CD14-positive monocyte (primary cell): ENCODE measurements at regions not wholly inside any gene's neighbourhood (a gene's known extent, or its start where the extent isn't known, plus 50 kb on each side); places are given as distances from the start of the nearest gene placed in this dataset.

Experiments
- DNase-seq, 3 donors: peaks; one replicate each; pipeline ENCODE4 v3.0.0-alpha.2; 2011 to 2022
- H2AFZ ChIP-seq: 2 replicates; pipeline ENCODE4 v1.6.0; 2012; ENCODE audit warnings: mild to moderate bottlenecking, low read depth, low read length, inconsistent platforms; ENCODE audit not compliant: insufficient read depth, poor library complexity, severe bottlenecking
- H3K27ac ChIP-seq, 2 donors: 1 replicate in 1 of 2; 2 replicates in 1 of 2; pipeline ENCODE4 v1.5.1; 2012 to 2013; ENCODE audit warnings: low read length in 2 of 2, control low read depth in 1 of 2, inconsistent platforms in 1 of 2, low read depth in 1 of 2, mild to moderate bottlenecking in 1 of 2
- H3K27me3 ChIP-seq, 2 donors: one replicate each; pipeline versions ENCODE4 v1.6.0 to v1.6.1; 2011 to 2013; ENCODE audit warnings: low read length in 2 of 2; ENCODE audit not compliant: control insufficient read depth in 2 of 2, insufficient read depth in 2 of 2
- H3K36me3 ChIP-seq, 2 donors: replicated peaks in 1 of 2; 1 replicate in 1 of 2; 2 replicates in 1 of 2; pipeline versions ENCODE4 v1.5.1 to v1.6.1; 2012 to 2013; ENCODE audit warnings: low read length in 2 of 2, control low read depth in 1 of 2, inconsistent platforms in 1 of 2, mild to moderate bottlenecking in 1 of 2; ENCODE audit not compliant: insufficient read depth in 2 of 2, control insufficient read depth in 1 of 2
- H3K4me1 ChIP-seq, 2 donors: 1 replicate in 1 of 2; 2 replicates in 1 of 2; pipeline versions ENCODE4 v1.5.1 to v1.6.1; 2012 to 2013; ENCODE audit warnings: low read length in 2 of 2, control low read depth in 1 of 2, inconsistent platforms in 1 of 2, mild to moderate bottlenecking in 1 of 2, moderate library complexity in 1 of 2; ENCODE audit not compliant: insufficient read depth in 2 of 2, control insufficient read depth in 1 of 2
- H3K4me2 ChIP-seq: replicated peaks from 2 replicates; pipeline ENCODE3; 2012; ENCODE audit warnings: low read length, moderate library complexity, mild to moderate bottlenecking; ENCODE audit not compliant: poor library complexity, severe bottlenecking; ENCODE audit errors: extremely low read depth
- H3K4me3 ChIP-seq, 3 experiments: fragments of 200-600 bp in 1 of 3; sonication (generic) in 1 of 3; replicated peaks in 1 of 3; 1 replicate in 2 of 3; 2 replicates in 1 of 3; pipeline ENCODE4 v1.5.1; 2011 to 2013; ENCODE audit warnings: low read length in 3 of 3, mild to moderate bottlenecking in 3 of 3, control low read depth in 2 of 3, low read depth in 2 of 3, inconsistent platforms in 1 of 3, moderate library complexity in 1 of 3
- H3K79me2 ChIP-seq: 2 replicates; pipeline ENCODE4 v1.6.0; 2012; ENCODE audit warnings: mild to moderate bottlenecking, control low read depth, inconsistent platforms, low read length, moderate library complexity; ENCODE audit not compliant: insufficient read depth
- H3K9ac ChIP-seq: 2 replicates; pipeline ENCODE4 v1.6.0; 2017; ENCODE audit warnings: low read length, mild to moderate bottlenecking; ENCODE audit not compliant: insufficient read depth, poor library complexity, severe bottlenecking
- H3K9me3 ChIP-seq, 2 donors: replicated peaks in 1 of 2; 1 replicate in 1 of 2; 2 replicates in 1 of 2; pipeline versions ENCODE4 v1.5.1 to v1.6.1; 2012 to 2013; ENCODE audit warnings: low read length in 2 of 2, control low read depth in 1 of 2; ENCODE audit not compliant: control insufficient read depth in 1 of 2, insufficient read depth in 1 of 2
- H4K20me1 ChIP-seq: 2 replicates; pipeline ENCODE4 v1.6.0; 2012; ENCODE audit warnings: mild to moderate bottlenecking, low read length, control low read depth, moderate library complexity; ENCODE audit not compliant: insufficient read depth
- H3K27ac Mint-ChIP-seq, 7 donors: one replicate each; pipeline ENCODE4 v1.8.0; 2020; ENCODE audit warnings: mild to moderate bottlenecking in 7 of 7, mixed read lengths in 7 of 7, moderate library complexity in 6 of 7, inconsistent platforms in 2 of 7
- H3K27me3 Mint-ChIP-seq, 3 donors: one replicate each; pipeline ENCODE4 v1.8.0; 2021 to 2022; ENCODE audit warnings: low read depth in 3 of 3, mild to moderate bottlenecking in 3 of 3, mixed read lengths in 3 of 3, moderate library complexity in 3 of 3, inconsistent platforms in 1 of 3
- H3K36me3 Mint-ChIP-seq, 2 donors: one replicate each; pipeline ENCODE4 v1.8.0; 2020; ENCODE audit warnings: mixed read lengths in 2 of 2, inconsistent platforms in 1 of 2, mild to moderate bottlenecking in 1 of 2
- H3K4me1 Mint-ChIP-seq: one replicate; pipeline ENCODE4 v1.8.0; 2020; ENCODE audit warnings: mild to moderate bottlenecking, mixed read lengths
- H3K4me3 Mint-ChIP-seq, 2 donors: one replicate each; pipeline ENCODE4 v1.8.0; 2020; ENCODE audit warnings: mild to moderate bottlenecking in 2 of 2, mixed read lengths in 2 of 2, moderate library complexity in 1 of 2
- H3K9me3 Mint-ChIP-seq, 7 donors: one replicate each; pipeline ENCODE4 v1.8.0; 2020 to 2022; ENCODE audit warnings: mixed read lengths in 7 of 7, mild to moderate bottlenecking in 6 of 7, moderate library complexity in 6 of 7, inconsistent platforms in 2 of 7
- CTCF ChIP-seq: fragments of 200-600 bp; IDR thresholded peaks from one replicate; pipeline ENCODE4 v1.8.0; 2022; ENCODE audit warnings: antibody characterized with exemption, mild to moderate bottlenecking
- WGBS: methylation state at CpG from one replicate; pipeline ENCODE4 v1.1.5; 2013; ENCODE audit warnings: missing lambda C conversion rate; ENCODE audit not compliant: insufficient coverage; 5-methylcytosine and 5-hydroxymethylcytosine counted together
- intact Hi-C, 2 donors: fragments of 100-400 bp; cut with micrococcal nuclease; formaldehyde crosslinking; loops; one replicate each; pipeline versions ENCODE4 v1.15.0 to v1.15.1; 2023

GRCh38 chr10:4130685-4131084 is 345.7 kb upstream of the KLF6 start:
- peak; percentile 32 to 83 (median 80) for DNase-seq

DNA sequence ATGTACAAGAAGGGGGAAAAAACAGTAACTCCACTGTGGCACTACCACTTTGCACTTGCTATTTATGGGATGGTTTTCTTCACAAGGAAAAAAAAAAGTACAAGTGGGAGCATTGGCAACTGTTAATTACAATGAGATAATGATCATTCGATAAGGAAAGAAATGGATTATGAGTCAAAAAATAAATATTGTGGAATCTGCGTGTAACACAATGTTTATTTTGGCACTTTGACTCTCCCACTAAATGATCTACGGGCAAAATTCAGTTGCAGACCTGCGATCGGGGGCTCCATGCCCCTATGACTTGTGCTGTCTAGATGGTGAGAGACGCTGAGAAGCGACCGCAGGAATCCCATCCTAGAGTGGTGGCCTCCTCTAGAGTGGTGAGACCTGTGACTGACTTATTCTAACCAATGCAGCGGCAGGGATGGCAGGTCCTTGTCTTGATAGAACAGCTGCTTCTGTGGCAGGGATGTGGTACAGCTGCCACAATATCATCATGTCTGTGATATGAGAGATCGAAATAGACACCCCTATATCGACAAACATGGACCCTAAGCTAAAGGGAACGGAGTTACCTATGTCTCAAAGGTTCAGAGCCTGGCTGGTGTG is 345.0 kb upstream of the KLF6 start:
- intact Hi-C loops, result loop anchor here (5.0 to 10.0 kb wide), 4 partner anchors 65 to 645 kb away; no protein-coding TSS in a partner anchor
- H3K4me2 ChIP-seq, result no peak overlapping the region
- peaks cover under 1 to 12% of the 10 kb centered on the region in 2 donors for H3K9me3 ChIP-seq
- peaks cover 0 to 6% of the 10 kb centered on the region in 2 donors for H3K36me3 Mint-ChIP-seq
- no peaks in the 10 kb centered on the region for H3K27me3 Mint-ChIP-seq
- peak overlapping the region in 1 of 3 experiments; percentile 63 for H3K4me3 ChIP-seq
- no peak overlapping the region for H3K9ac ChIP-seq
- H3K4me3 Mint-ChIP-seq, result no peak overlapping the region
- peaks cover 58 to 60% of the 10 kb centered on the region in 2 donors for H3K4me1 ChIP-seq
- peaks cover 4 to 18% (median 13%) of the 10 kb centered on the region in 7 donors for H3K9me3 Mint-ChIP-seq
- DNase-seq, result no peak
- peaks cover 2% of the 10 kb centered on the region for H3K4me1 Mint-ChIP-seq
- no peak for TF ChIP-seq CTCF
- H3K27ac ChIP-seq, result peak overlapping the region in 1 of 2 donors; percentile 93
- H3K27me3 ChIP-seq, result no peaks in the 10 kb centered on the region
- H4K20me1 ChIP-seq, result no peaks in the 10 kb centered on the region
- H3K27ac Mint-ChIP-seq, result peak overlapping the region in 2 of 7 donors; percentile 75 to 88
- WGBS, result 97% methylated on average over 9 of the region's 12 CpGs
- H3K79me2 ChIP-seq, result no peaks in the 10 kb centered on the region
- no peak overlapping the region for H2AFZ ChIP-seq
- no peaks in the 10 kb centered on the region for H3K36me3 ChIP-seq

More at GRCh38 chr10:4130685-4131084, 345.7 kb upstream of the KLF6 start:
- H3K4me1 Mint-ChIP-seq, result peaks cover 9% of the 10 kb centered on the region
- no peak overlapping the region for H3K4me3 Mint-ChIP-seq
- TF ChIP-seq CTCF, result no peak
- H3K4me1 ChIP-seq, result peaks cover 59 to 62% of the 10 kb centered on the region in 2 donors
- H3K27ac Mint-ChIP-seq, result no peak overlapping the region
- peaks cover 0 to 6% of the 10 kb centered on the region in 2 donors for H3K36me3 Mint-ChIP-seq
- H3K4me2 ChIP-seq, result peak overlapping the region; percentile 72
- peaks cover 2 to 17% (median 11%) of the 10 kb centered on the region in 7 donors for H3K9me3 Mint-ChIP-seq
- peak overlapping the region; percentile 47 for H3K9ac ChIP-seq
- peaks cover 0 to 2% (median 0%) of the 10 kb centered on the region in 3 donors for H3K27me3 Mint-ChIP-seq
- H3K27me3 ChIP-seq, result no peaks in the 10 kb centered on the region
- H2AFZ ChIP-seq, result no peak overlapping the region
- no peaks in the 10 kb centered on the region for H3K36me3 ChIP-seq
- peak overlapping the region; percentile 35 to 93 for H3K27ac ChIP-seq
- no peaks in the 10 kb centered on the region for H4K20me1 ChIP-seq
- intact Hi-C loops, result loop anchor here (5.0 to 10.0 kb wide), 2 partner anchors 204 to 348 kb away; no protein-coding TSS in a partner anchor
- no peaks in the 10 kb centered on the region for H3K79me2 ChIP-seq
- peaks cover 0 to 9% of the 10 kb centered on the region in 2 donors for H3K9me3 ChIP-seq
- H3K4me3 ChIP-seq, result peak overlapping the region in 2 of 3 experiments; percentile 25 to 63
- no CpG with 5 or more reads among the region's 4 CpGs for WGBS
